A673 (cell line): ENCODE measurements at regions not wholly inside any gene's neighbourhood (a gene's known extent, or its start where the extent isn't known, plus 50 kb on each side); places are given as distances from the start of the nearest gene placed in this dataset.

Source experiments
- EZH2 ChIP-seq: fragments of 200-600 bp; sonication (generic); IDR thresholded peaks from 2 replicates; pipeline ENCODE4 v1.6.1; 2017; ENCODE audit warnings: borderline replicate concordance, low read depth, mild to moderate bottlenecking, mixed read lengths, antibody characterized with exemption, low read length; ENCODE audit not compliant: poor library complexity, severe bottlenecking
- TF ChIP-seq, protein P1 (sequence below): fragments of 300-800, 200-600 bp; sonication (generic); conservative IDR thresholded peaks from 2 replicates; pipeline ENCODE4 v1.5.1; 2017; ENCODE audit warnings: low read depth, mild to moderate bottlenecking, antibody characterized with exemption, low read length, moderate library complexity, mixed read lengths

DNA sequence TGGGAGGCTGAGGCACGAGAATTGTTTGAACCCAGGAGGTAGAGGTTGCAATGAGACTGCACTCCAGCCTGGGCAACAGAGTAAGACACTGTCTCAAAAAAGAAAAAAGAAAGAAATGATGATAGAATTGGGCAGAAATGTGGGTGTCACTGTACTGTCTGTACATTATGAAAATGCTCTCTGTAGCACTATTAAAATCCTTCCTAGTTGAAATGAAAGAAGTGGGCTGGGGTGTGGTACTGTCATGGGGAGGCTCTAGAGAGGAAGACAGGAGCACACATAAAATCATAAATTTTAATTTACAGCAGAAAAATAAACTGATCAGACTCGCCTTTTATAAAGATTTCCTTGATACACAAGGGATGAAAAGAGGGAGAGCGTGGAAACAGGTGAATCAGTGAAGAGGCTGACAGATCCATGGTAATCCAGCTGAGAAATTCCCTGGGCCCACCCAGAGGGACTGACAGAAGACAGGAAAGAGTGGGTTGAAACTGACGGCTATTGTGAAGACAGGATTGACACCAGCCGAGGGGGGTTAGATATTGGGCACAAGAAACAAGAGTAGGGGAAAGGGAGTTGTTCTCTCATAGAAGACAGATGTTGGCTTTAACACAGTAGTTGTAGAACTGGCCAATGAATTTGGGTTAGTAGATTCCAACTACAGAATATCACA lies 96.4 kb upstream of the ATL2 start:
- TF ChIP-seq, protein P1, sequence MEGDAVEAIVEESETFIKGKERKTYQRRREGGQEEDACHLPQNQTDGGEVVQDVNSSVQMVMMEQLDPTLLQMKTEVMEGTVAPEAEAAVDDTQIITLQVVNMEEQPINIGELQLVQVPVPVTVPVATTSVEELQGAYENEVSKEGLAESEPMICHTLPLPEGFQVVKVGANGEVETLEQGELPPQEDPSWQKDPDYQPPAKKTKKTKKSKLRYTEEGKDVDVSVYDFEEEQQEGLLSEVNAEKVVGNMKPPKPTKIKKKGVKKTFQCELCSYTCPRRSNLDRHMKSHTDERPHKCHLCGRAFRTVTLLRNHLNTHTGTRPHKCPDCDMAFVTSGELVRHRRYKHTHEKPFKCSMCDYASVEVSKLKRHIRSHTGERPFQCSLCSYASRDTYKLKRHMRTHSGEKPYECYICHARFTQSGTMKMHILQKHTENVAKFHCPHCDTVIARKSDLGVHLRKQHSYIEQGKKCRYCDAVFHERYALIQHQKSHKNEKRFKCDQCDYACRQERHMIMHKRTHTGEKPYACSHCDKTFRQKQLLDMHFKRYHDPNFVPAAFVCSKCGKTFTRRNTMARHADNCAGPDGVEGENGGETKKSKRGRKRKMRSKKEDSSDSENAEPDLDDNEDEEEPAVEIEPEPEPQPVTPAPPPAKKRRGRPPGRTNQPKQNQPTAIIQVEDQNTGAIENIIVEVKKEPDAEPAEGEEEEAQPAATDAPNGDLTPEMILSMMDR, result no peak
- TF ChIP-seq EZH2, result no peak
